A549 (cell line): ENCODE measurements at regions not wholly inside any gene's neighbourhood (a gene's known extent, or its start where the extent isn't known, plus 50 kb on each side); places are given as distances from the start of the nearest gene placed in this dataset.

ENCODE experiments used
- ATAC-seq, 2 experiments: fragments of 200-7000 bp in 1 of 2; fragments of >200 bp in 1 of 2; cut with Nextera tagmentation in 1 of 2; cut with Tn5 transposase in 1 of 2; 3 replicates each; pipeline versions ENCODE4 v1.8.0 to v1.9.1; 2018 to 2020; ENCODE audit warnings: mild to moderate bottlenecking in 1 of 2, moderate library complexity in 1 of 2
- CTCF ChIA-PET: fragments of 300-600 bp; sonication (Branson Sonifier 250); formaldehyde crosslinking; extraction: SDS; loops from one replicate; lab custom pipeline; 2021; ENCODE audit warnings: antibody characterized with exemption, inconsistent platforms; lab: Yijun Ruan, JAX
- POLR2A ChIA-PET: fragments of 350-600 bp; formaldehyde crosslinking; extraction: SDS; loops from one replicate; lab custom pipeline; 2021; ENCODE audit warnings: antibody characterized with exemption, inconsistent platforms; lab: Yijun Ruan, JAX
- DNase-seq, 2 experiments: peaks; one replicate each; pipeline versions ENCODE4 v3.0.0 to v3.0.0-alpha.2; 2011 to 2016; ENCODE audit warnings: low read depth in 1 of 2, low spot score in 1 of 2
- FAIRE-seq: peaks from 2 replicates; lab custom pipeline; 2011; peaks lifted over from hg19 to GRCh38; lab: Jason Lieb, UNC
- H3K27ac ChIP-seq, 2 experiments: fragments of >200 bp; sonication (Bioruptor Twin); formaldehyde crosslinking; 3 replicates each; pipeline ENCODE4 v1.5.1; 2016 to 2017
- H3K4me1 ChIP-seq: fragments of >200 bp; sonication (Bioruptor Twin); formaldehyde crosslinking; 3 replicates; pipeline ENCODE4 v1.6.1; 2016
- H3K4me2 ChIP-seq: fragments of >200 bp; sonication (Bioruptor Twin); formaldehyde crosslinking; 3 replicates; pipeline ENCODE4 v1.6.1; 2016
- H3K4me3 ChIP-seq: fragments of >200 bp; sonication (Bioruptor Twin); formaldehyde crosslinking; 3 replicates; pipeline ENCODE4 v1.5.1; 2016
- H3K9me3 ChIP-seq: fragments of >200 bp; sonication (Bioruptor Twin); formaldehyde crosslinking; 3 replicates; pipeline ENCODE4 v1.6.1; 2016
- CEBPB ChIP-seq, 2 experiments: fragments of >200 bp in 1 of 2; sonication (Bioruptor Twin) in 1 of 2; formaldehyde crosslinking in 1 of 2; IDR thresholded peaks; 2 replicates each; pipeline ENCODE4 v1.6.1; 2012 to 2016
- EHMT2 ChIP-seq: fragments of 200-600 bp; sonication (generic); IDR thresholded peaks from 2 replicates; pipeline ENCODE4 v1.6.1; 2016; ENCODE audit warnings: antibody characterized with exemption, low read depth, mild to moderate bottlenecking, moderate library complexity
- HDAC2 ChIP-seq: fragments of 200-600 bp; sonication (generic); IDR thresholded peaks from 2 replicates; pipeline ENCODE4 v1.6.1; 2016
- HOXA7 ChIP-seq: fragments of 250-450 bp; sonication (Bioruptor Pico); IDR thresholded peaks from 2 replicates; pipeline ENCODE4 v1.5.0; 2020; ENCODE audit warnings: mild to moderate bottlenecking, moderate library complexity
- JUN ChIP-seq, 2 experiments: fragments of >200 bp; sonication (Bioruptor Twin); formaldehyde crosslinking; IDR thresholded peaks; 2 replicates in 1 of 2; 3 replicates in 1 of 2; pipeline ENCODE4 v1.6.1; 2016 to 2017
- JUNB ChIP-seq: fragments of >200 bp; sonication (Bioruptor Twin); formaldehyde crosslinking; IDR thresholded peaks from 2 replicates; pipeline ENCODE4 v1.6.1; 2016
- KDM5A ChIP-seq: fragments of 200-600 bp; sonication (generic); IDR thresholded peaks from 2 replicates; pipeline ENCODE4 v1.6.1; 2016; ENCODE audit warnings: antibody characterized with exemption, mild to moderate bottlenecking
- PHF8 ChIP-seq: fragments of 200-600 bp; sonication (generic); IDR thresholded peaks from 2 replicates; pipeline ENCODE4 v1.6.1; 2016; ENCODE audit warnings: low read depth, mild to moderate bottlenecking, antibody characterized with exemption, moderate library complexity, borderline replicate concordance
- RARB ChIP-seq: fragments of 250-450 bp; sonication (Bioruptor Pico); IDR thresholded peaks from 2 replicates; pipeline ENCODE4 v1.8.0; 2021; ENCODE audit warnings: mild to moderate bottlenecking, moderate library complexity
- RCOR1 ChIP-seq: fragments of 150-350 bp; IDR thresholded peaks from 2 replicates; pipeline ENCODE4 v1.6.1; 2014; ENCODE audit warnings: antibody characterized with exemption, low read length, low read depth
- RNF2 ChIP-seq: fragments of 200-600 bp; sonication (generic); IDR thresholded peaks from 2 replicates; pipeline ENCODE4 v1.6.1; 2016; ENCODE audit warnings: low read depth, mild to moderate bottlenecking, antibody characterized with exemption, moderate library complexity, borderline replicate concordance
- TP53 ChIP-seq: fragments of 250-450 bp; sonication (Bioruptor Pico); IDR thresholded peaks from 2 replicates; pipeline ENCODE4 v1.5.0; 2021; ENCODE audit warnings: mild to moderate bottlenecking, moderate library complexity
- ZC3H11A ChIP-seq: fragments of 450-650 bp; IDR thresholded peaks from 2 replicates; pipeline ENCODE4 v1.6.1; 2014; ENCODE audit warnings: antibody characterized with exemption, mild to moderate bottlenecking
- ZNF302 ChIP-seq: fragments of 250-450 bp; sonication (Bioruptor Pico); IDR thresholded peaks from 2 replicates; pipeline ENCODE4 v1.9.0; 2021; ENCODE audit warnings: inconsistent platforms, mild to moderate bottlenecking, moderate library complexity
- ZSCAN20 ChIP-seq: fragments of 250-450 bp; sonication (Bioruptor Pico); IDR thresholded peaks from 2 replicates; pipeline ENCODE4 v1.8.0; 2022; ENCODE audit warnings: mild to moderate bottlenecking, moderate library complexity
- WGBS: methylation state at CpG from one replicate; pipeline ENCODE4 v1.1.6; 2017; ENCODE audit errors: missing lambda C conversion rate; 5-methylcytosine and 5-hydroxymethylcytosine counted together
- TF ChIP-seq, protein P1 (sequence below): fragments of >200 bp; sonication (Bioruptor Twin); formaldehyde crosslinking; IDR thresholded peaks from 3 replicates; pipeline ENCODE4 v1.5.1; 2016
- TF ChIP-seq, protein P2 (sequence below): fragments of 250-450 bp; sonication (Bioruptor Pico); IDR thresholded peaks from 2 replicates; pipeline ENCODE4 v1.5.0; 2020; ENCODE audit warnings: low read depth, mild to moderate bottlenecking, moderate library complexity

DNA sequence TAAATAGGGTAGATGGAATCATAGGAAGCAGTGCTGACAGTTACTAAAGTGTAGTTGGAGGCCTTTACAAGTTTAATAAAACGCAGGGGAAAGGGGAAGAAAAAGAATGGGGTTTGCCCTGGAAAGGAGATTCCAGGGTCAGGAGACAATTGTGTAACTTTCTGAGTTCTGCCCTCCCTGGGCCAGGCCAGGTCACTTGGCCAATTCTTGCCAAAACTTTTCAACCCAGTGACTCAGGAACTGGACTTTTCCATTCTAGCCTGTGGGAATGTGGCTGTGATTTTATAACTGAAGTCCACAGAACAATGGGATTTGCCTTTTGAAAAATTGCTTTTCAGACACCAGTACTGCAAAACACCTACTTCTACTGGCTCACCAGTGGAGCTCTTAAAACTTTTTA, 289.8 kb upstream of the ANKRD55 start:
- POLR2A ChIA-PET: no interaction called here
- peaks cover 27% of the 10 kb centered on the region for H3K4me1 ChIP-seq
- FAIRE-seq: no peak
- H3K4me3 ChIP-seq: no peak overlapping the region
- CTCF ChIA-PET: no interaction called here
- peak overlapping the region in 1 of 2 experiments; percentile 48; a peak in 2 of 6 replicates for H3K27ac ChIP-seq
- WGBS: 41% methylated on average over 1 of the region's 1 CpG
- 0 out of 3 replicates have a peak overlapping the region, but pooled peaks have one; percentile 7 for H3K4me2 ChIP-seq
- no peak for DNase-seq
- peak in 1 of 2 experiments; percentile 39; a peak in 1 of 6 replicates for ATAC-seq
- H3K9me3 ChIP-seq: no peaks in the 10 kb centered on the region
- TF ChIP-seq HOXA7 (CRISPR knock-in tag): no peak
- TF ChIP-seq, protein P1, sequence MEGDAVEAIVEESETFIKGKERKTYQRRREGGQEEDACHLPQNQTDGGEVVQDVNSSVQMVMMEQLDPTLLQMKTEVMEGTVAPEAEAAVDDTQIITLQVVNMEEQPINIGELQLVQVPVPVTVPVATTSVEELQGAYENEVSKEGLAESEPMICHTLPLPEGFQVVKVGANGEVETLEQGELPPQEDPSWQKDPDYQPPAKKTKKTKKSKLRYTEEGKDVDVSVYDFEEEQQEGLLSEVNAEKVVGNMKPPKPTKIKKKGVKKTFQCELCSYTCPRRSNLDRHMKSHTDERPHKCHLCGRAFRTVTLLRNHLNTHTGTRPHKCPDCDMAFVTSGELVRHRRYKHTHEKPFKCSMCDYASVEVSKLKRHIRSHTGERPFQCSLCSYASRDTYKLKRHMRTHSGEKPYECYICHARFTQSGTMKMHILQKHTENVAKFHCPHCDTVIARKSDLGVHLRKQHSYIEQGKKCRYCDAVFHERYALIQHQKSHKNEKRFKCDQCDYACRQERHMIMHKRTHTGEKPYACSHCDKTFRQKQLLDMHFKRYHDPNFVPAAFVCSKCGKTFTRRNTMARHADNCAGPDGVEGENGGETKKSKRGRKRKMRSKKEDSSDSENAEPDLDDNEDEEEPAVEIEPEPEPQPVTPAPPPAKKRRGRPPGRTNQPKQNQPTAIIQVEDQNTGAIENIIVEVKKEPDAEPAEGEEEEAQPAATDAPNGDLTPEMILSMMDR: no peak
- peak in 1 of 2 experiments; percentile 31; a peak in 1 of 4 replicates for TF ChIP-seq CEBPB (IDR thresholded peaks at IDR 0.05)
- TF ChIP-seq RCOR1: no peak

DNA sequence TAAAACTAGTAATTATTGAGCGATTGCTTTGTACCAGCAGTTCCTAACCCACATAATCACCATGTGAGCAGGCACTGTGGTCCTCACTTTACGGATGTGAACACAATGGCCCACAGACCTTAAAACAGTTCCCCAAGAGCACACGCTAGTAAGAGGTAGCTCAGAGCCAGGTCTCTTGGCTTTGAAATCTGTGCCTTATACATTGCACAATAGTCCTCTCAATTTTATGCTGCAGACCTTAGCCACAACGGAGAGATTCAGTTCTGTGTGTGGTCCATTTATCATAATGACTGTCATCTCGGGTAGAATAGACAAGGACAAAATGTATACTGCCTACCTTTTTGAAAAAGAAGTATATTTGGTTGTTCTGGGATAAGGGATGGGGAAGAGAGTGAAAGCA, 289.0 kb upstream of the ANKRD55 start:
- H3K9me3 ChIP-seq: no peaks in the 10 kb centered on the region
- WGBS: 61% methylated on average over 5 of the region's 5 CpGs
- ChIA-PET CTCF (interaction anchor here (1.4 kb wide), 1 partner anchor 30 kb away, joined by 3 read pairs; no protein-coding TSS in a partner anchor), POLR2A (no interaction called here)
- TF ChIP-seq, protein P2, sequence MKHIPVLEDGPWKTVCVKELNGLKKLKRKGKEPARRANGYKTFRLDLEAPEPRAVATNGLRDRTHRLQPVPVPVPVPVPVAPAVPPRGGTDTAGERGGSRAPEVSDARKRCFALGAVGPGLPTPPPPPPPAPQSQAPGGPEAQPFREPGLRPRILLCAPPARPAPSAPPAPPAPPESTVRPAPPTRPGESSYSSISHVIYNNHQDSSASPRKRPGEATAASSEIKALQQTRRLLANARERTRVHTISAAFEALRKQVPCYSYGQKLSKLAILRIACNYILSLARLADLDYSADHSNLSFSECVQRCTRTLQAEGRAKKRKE: no peak
- peak in 1 of 2 experiments; percentile 16; a peak in 1 of 4 replicates for TF ChIP-seq CEBPB (IDR thresholded peaks at IDR 0.05)
- no peak overlapping the region for H3K4me2 ChIP-seq
- H3K4me3 ChIP-seq: no peak overlapping the region
- FAIRE-seq: peak; percentile 28
- ATAC-seq: no peak
- DNase-seq: no peak
- peaks cover 24% of the 10 kb centered on the region for H3K4me1 ChIP-seq
- H3K27ac ChIP-seq: no peak overlapping the region

DNA sequence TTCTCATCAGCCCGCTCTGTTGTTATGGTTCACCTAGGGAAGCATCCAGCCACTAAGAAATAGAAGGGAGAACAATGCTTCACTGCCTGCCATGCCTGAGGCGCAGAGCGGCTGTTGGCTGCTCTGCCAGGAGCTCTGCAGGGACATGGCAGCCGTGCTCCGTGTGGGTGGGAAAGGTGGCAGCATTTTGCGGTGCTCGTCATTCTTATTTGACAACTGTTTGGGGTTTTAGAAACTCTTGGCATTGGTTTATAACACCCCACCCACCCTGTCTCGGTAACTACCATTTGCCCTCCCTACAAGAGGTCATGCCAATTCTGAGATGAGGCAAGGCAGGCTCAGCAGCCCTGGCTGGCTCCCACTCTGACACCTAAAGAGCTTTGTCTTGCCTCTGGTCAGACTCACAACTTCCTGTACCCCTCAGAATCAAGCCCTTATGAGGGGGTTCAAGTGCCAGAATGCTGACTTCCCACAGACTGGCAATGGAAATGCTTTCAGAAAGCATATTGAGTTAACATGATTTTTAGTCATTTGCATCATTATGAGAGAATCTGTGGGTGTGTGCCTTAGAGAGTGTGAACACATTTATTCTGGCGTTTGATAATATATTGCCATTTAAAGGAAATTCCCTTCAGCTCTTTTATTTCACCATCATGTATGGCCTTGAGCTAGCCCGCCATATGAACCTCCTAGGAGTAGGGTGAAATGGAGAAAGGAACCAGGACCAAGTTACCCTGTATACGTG, 288.0 kb upstream of the ANKRD55 start:
- peaks cover 30% of the 10 kb centered on the region for H3K4me1 ChIP-seq
- H3K4me2 ChIP-seq: no peak overlapping the region
- DNase-seq (no peak), FAIRE-seq (no peak), ATAC-seq (no peak)
- POLR2A ChIA-PET: no interaction called here
- CTCF ChIA-PET: interaction anchor here (0.6 to 1.4 kb wide), 3 partner anchors 29 to 526 kb away, joined by 3 read pairs; no protein-coding TSS in a partner anchor
- no peaks in the 10 kb centered on the region for H3K9me3 ChIP-seq
- WGBS: 87% methylated on average over 11 of the region's 11 CpGs
- TF ChIP-seq ZNF302 (CRISPR knock-in tag) (no peak), RNF2 (no peak), EHMT2 (no peak), JUNB (no peak), PHF8 (no peak), KDM5A (no peak), HOXA7 (CRISPR knock-in tag) (no peak), HDAC2 (no peak), JUN (IDR thresholded peaks at IDR 0.05) (no peak), TP53 (CRISPR knock-in tag) (no peak), ZSCAN20 (CRISPR knock-in tag) (no peak), ZC3H11A (no peak), RARB (CRISPR knock-in tag) (no peak)
- TF ChIP-seq, protein P1: no peak
- no peak overlapping the region for H3K27ac ChIP-seq
- H3K4me3 ChIP-seq: no peak overlapping the region
